ENCODE measurements at regions not wholly inside any gene's neighbourhood (a gene's known extent, or its start where the extent isn't known, plus 50 kb on each side); places are given as distances from the start of the nearest gene placed in this dataset.

GRCh38 chr12:28973491-28973890, 175.6 kb upstream of the FAR2 start:
- TF ChIP-seq CTCF (optimal IDR thresholded peaks at IDR 0.05 in 1 of 3, IDR thresholded peaks at IDR 0.05 in 1 of 3, conservative IDR thresholded peaks at IDR 0.05 in 1 of 3; ENCODE audit: extremely low read depth in 1 of 3, insufficient read depth in 2 of 3, low read length in 3 of 3), result no peak
- no peak for TF ChIP-seq EZH2 (IDR thresholded peaks at IDR 0.05; ENCODE audit: low read length)

Measured in keratinocyte (primary cell).